ENCODE measurements at regions not wholly inside any gene's neighbourhood (a gene's known extent, or its start where the extent isn't known, plus 50 kb on each side); places are given as distances from the start of the nearest gene placed in this dataset.

DNA sequence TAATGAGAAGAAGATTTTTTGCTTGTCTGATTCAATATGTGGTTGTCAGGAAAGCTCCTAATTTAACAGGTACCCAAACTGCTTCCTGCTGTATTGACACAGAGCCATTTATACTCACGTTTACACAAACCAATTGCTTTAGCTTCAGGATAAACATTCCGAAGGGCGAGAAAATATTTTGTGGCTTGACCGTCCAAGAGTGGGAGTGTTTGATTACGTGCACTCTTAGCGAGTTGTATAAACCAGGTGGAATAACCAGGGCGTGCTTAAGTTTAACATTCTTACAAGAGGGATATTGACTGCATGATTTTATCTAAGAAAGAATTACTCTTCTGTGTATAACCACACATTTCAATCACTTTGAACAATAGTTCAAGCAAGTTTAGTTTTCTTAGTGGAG, 278.7 kb upstream of the TYRP1 start:
- H2AK9ac ChIP-seq (replicated peaks; ENCODE audit: low read depth, low read length, poor library complexity) = no peak overlapping the region
- DNase-seq (no peak), ATAC-seq (ENCODE audit: low read depth) (no peak)
- H2BK120ac ChIP-seq (ENCODE audit: low read depth, low read length) = no peak overlapping the region
- CTCF ChIA-PET = interaction anchor here (0.6 kb wide), 1 partner anchor 50 kb away, joined by 3 read pairs; no protein-coding TSS in a partner anchor
- no peak overlapping the region for H2AK5ac ChIP-seq (ENCODE audit: low read depth, low read length)
- WGBS, 2 experiments (ENCODE audit: extremely low coverage in 2 of 2, insufficient read length in 1 of 2) = no CpG with 5 or more reads among the region's 7 CpGs
- H3K4me2 ChIP-seq (ENCODE audit: low read depth, low read length) = no peak overlapping the region
- H2BK5ac ChIP-seq (ENCODE audit: low read depth, low read length, poor library complexity, severe bottlenecking) = no peak overlapping the region
- H4K91ac ChIP-seq (ENCODE audit: insufficient read depth, low read depth, low read length) = no peak overlapping the region
- H2BK20ac ChIP-seq (ENCODE audit: low read depth, low read length) = no peak overlapping the region
- no peak overlapping the region for H3K14ac ChIP-seq (replicated peaks; ENCODE audit: low read depth, low read length)
- H3K4me3 ChIP-seq (ENCODE audit: insufficient read depth, low read depth, low read length) = no peak overlapping the region
- no peaks in the 10 kb centered on the region for H3K9me1 ChIP-seq (ENCODE audit: insufficient read depth, low read length)
- no peaks in the 10 kb centered on the region for H3K9me3 ChIP-seq (ENCODE audit: control insufficient read depth, insufficient read depth, low read length)
- dilution Hi-C loops (cut with HindIII; ENCODE audit: low sequenced_read_pairs, unreplicated experiment) (no loop called here), intact Hi-C loops (cut with micrococcal nuclease) (no loop called here), in situ Hi-C loops (cut with MboI; ENCODE audit: low sequenced_read_pairs) (no loop called here)
- H4K20me1 ChIP-seq (ENCODE audit: insufficient read depth, low read length) = no peaks in the 10 kb centered on the region
- no TSS peak for BruUV-seq (replicated peaks)
- H3K4me1 ChIP-seq (ENCODE audit: control insufficient read depth, insufficient read depth, low read length) = no peaks in the 10 kb centered on the region
- TF ChIP-seq, protein P1, sequence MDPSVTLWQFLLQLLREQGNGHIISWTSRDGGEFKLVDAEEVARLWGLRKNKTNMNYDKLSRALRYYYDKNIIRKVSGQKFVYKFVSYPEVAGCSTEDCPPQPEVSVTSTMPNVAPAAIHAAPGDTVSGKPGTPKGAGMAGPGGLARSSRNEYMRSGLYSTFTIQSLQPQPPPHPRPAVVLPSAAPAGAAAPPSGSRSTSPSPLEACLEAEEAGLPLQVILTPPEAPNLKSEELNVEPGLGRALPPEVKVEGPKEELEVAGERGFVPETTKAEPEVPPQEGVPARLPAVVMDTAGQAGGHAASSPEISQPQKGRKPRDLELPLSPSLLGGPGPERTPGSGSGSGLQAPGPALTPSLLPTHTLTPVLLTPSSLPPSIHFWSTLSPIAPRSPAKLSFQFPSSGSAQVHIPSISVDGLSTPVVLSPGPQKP (IDR thresholded peaks at IDR 0.05; ENCODE audit: borderline replicate concordance, low read depth, low read length) = no peak
- TF ChIP-seq MAFK (IDR thresholded peaks at IDR 0.05; ENCODE audit: low read depth, low read length) = no peak
- no peak for TF ChIP-seq RAD21 (IDR thresholded peaks at IDR 0.05; ENCODE audit: low read length)
- TF ChIP-seq RFX5 (IDR thresholded peaks at IDR 0.05; ENCODE audit: low read depth, low read length) = no peak
- no peak for TF ChIP-seq MXI1 (IDR thresholded peaks at IDR 0.05; ENCODE audit: borderline replicate concordance, low read depth, low read length)
- no peak for TF ChIP-seq MAZ (IDR thresholded peaks at IDR 0.05; ENCODE audit: borderline replicate concordance, low read depth, low read length)
- TF ChIP-seq FOS (IDR thresholded peaks at IDR 0.05; ENCODE audit: low read depth, low read length) = no peak
- no peak for TF ChIP-seq RCOR1 (IDR thresholded peaks at IDR 0.05; ENCODE audit: insufficient replicate concordance, low read length)
- no peak for TF ChIP-seq SMC3 (IDR thresholded peaks at IDR 0.05; ENCODE audit: low read depth, low read length)
- no peak for TF ChIP-seq NFE2L2 (IDR thresholded peaks at IDR 0.05; ENCODE audit: low read depth, low read length)
- TF ChIP-seq POLR2A (IDR thresholded peaks at IDR 0.05; ENCODE audit: low read depth, low read length) = no peak
- TF ChIP-seq CHD1 (IDR thresholded peaks at IDR 0.05; ENCODE audit: low read depth, low read length) = no peak
- no peak for TF ChIP-seq CEBPB (IDR thresholded peaks at IDR 0.05; ENCODE audit: low read depth, low read length)
- TF ChIP-seq, protein P2, sequence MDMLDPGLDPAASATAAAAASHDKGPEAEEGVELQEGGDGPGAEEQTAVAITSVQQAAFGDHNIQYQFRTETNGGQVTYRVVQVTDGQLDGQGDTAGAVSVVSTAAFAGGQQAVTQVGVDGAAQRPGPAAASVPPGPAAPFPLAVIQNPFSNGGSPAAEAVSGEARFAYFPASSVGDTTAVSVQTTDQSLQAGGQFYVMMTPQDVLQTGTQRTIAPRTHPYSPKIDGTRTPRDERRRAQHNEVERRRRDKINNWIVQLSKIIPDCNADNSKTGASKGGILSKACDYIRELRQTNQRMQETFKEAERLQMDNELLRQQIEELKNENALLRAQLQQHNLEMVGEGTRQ (IDR thresholded peaks at IDR 0.05; ENCODE audit: low read depth, low read length) = no peak
- TF ChIP-seq, protein P3, sequence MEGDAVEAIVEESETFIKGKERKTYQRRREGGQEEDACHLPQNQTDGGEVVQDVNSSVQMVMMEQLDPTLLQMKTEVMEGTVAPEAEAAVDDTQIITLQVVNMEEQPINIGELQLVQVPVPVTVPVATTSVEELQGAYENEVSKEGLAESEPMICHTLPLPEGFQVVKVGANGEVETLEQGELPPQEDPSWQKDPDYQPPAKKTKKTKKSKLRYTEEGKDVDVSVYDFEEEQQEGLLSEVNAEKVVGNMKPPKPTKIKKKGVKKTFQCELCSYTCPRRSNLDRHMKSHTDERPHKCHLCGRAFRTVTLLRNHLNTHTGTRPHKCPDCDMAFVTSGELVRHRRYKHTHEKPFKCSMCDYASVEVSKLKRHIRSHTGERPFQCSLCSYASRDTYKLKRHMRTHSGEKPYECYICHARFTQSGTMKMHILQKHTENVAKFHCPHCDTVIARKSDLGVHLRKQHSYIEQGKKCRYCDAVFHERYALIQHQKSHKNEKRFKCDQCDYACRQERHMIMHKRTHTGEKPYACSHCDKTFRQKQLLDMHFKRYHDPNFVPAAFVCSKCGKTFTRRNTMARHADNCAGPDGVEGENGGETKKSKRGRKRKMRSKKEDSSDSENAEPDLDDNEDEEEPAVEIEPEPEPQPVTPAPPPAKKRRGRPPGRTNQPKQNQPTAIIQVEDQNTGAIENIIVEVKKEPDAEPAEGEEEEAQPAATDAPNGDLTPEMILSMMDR (conservative IDR thresholded peaks at IDR 0.05; ENCODE audit: low read depth, low read length) = no peak
- H4K5ac ChIP-seq (ENCODE audit: low read depth, low read length) = no peak overlapping the region
- POLR2A ChIA-PET (ENCODE audit: unreplicated experiment) = no interaction called here
- H3K36me3 ChIP-seq (ENCODE audit: control insufficient read depth, insufficient read depth, low read length) = no peaks in the 10 kb centered on the region
- H2AFZ ChIP-seq (replicated peaks; ENCODE audit: low read length, poor library complexity) = no peak overlapping the region
- no peaks in the 10 kb centered on the region for H3K27me3 ChIP-seq (ENCODE audit: control insufficient read depth, insufficient read depth, low read length)
- no peak overlapping the region for H2BK15ac ChIP-seq (ENCODE audit: low read depth, low read length)
- no peak overlapping the region for H3K18ac ChIP-seq (ENCODE audit: low read depth, low read length)
- no peak overlapping the region for H4K8ac ChIP-seq (ENCODE audit: low read depth in 2 of 2, low read length in 2 of 2)
- H3K9ac ChIP-seq (ENCODE audit: low read depth, low read length) = no peak overlapping the region
- H3K79me1 ChIP-seq (ENCODE audit: low read depth in 1 of 2, low read length in 2 of 2) = no peaks in the 10 kb centered on the region
- H3K23ac ChIP-seq (ENCODE audit: low read depth, low read length) = no peak overlapping the region
- no peak overlapping the region for H3K56ac ChIP-seq (ENCODE audit: extremely low read depth, insufficient read depth, low read length)
- no peak overlapping the region for H3K27ac ChIP-seq (ENCODE audit: insufficient read depth, low read length)
- H3K4ac ChIP-seq (ENCODE audit: low read depth, low read length) = no peak overlapping the region

All from IMR-90 (cell line).